ENCODE measurements at regions not wholly inside any gene's neighbourhood (a gene's known extent, or its start where the extent isn't known, plus 50 kb on each side); places are given as distances from the start of the nearest gene placed in this dataset.
A peak's percentile ranks its signal among the peaks of the same experiment; 100 is the strongest.

DNA sequence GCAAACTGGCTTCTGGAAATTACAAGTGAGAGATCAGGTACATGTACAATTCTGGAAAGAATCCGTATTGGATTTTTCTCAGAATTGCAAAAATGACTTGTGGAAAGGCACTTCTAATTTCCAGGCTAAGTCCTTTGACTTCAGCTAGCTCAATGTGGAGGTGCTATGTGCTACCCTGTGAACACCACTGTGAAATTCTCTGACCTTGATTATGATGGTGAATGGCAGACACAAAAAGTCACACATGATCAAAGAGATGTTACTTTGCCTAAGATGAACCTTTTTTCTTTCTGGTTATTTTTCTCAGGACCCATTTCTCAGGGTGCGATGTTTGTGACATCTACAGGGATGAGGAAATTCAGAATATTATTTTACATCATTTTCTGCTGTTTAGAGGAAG lies 856.6 kb upstream of the VRK2 start:
- Histone ChIP-seq H3K4me1 (ENCODE audit: low read depth) (no peaks in the 10 kb centered on the region), H3K36me3 (ENCODE audit: low read depth) (no peaks in the 10 kb centered on the region), H3K4me3 (no peak overlapping the region), H3K9me3 (no peaks in the 10 kb centered on the region)
- DNase-seq (no peak), ATAC-seq (no peak)
- intact Hi-C loops (cut with DNase I, micrococcal nuclease) = no loop called here
- TF ChIP-seq, protein P1, sequence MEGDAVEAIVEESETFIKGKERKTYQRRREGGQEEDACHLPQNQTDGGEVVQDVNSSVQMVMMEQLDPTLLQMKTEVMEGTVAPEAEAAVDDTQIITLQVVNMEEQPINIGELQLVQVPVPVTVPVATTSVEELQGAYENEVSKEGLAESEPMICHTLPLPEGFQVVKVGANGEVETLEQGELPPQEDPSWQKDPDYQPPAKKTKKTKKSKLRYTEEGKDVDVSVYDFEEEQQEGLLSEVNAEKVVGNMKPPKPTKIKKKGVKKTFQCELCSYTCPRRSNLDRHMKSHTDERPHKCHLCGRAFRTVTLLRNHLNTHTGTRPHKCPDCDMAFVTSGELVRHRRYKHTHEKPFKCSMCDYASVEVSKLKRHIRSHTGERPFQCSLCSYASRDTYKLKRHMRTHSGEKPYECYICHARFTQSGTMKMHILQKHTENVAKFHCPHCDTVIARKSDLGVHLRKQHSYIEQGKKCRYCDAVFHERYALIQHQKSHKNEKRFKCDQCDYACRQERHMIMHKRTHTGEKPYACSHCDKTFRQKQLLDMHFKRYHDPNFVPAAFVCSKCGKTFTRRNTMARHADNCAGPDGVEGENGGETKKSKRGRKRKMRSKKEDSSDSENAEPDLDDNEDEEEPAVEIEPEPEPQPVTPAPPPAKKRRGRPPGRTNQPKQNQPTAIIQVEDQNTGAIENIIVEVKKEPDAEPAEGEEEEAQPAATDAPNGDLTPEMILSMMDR (IDR thresholded peaks at IDR 0.05) = no peak

DNA sequence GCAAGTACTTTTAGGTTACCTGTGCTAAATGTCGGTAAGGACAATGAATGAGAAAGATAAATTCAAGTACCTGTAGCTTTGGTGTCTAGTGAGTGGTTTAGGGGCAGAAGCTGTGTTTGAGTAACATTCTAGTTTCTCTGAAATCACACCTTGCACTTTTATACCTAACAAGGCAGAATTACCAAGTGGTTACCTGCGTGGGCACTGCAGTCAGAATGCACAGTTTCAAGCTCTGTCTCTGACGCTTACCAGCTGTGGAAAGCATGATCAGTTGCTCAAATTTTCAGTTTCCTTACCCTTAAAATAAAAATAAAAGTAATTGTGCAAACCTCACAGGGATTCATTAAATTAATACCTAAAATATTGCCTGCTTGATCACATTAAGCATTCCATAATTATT lies 846.9 kb upstream of the VRK2 start:
- TF ChIP-seq, protein P1 (IDR thresholded peaks at IDR 0.05) = no peak
- no peak overlapping the region for H3K4me3 ChIP-seq
- no peaks in the 10 kb centered on the region for H3K36me3 ChIP-seq (ENCODE audit: low read depth)
- ATAC-seq (no peak), DNase-seq (no peak)
- intact Hi-C loops (cut with DNase I, micrococcal nuclease) = no loop called here
- no peaks in the 10 kb centered on the region for H3K4me1 ChIP-seq (ENCODE audit: low read depth)
- no peaks in the 10 kb centered on the region for H3K9me3 ChIP-seq

GRCh38 chr2:57204364-57204763 lies 842.2 kb upstream of the VRK2 start:
- H3K4me3 ChIP-seq = no peak overlapping the region
- intact Hi-C loops (cut with DNase I, micrococcal nuclease) = no loop called here
- TF ChIP-seq, protein P1 (IDR thresholded peaks at IDR 0.05) = no peak
- ATAC-seq = peak; percentile 21
- no peak for DNase-seq
- no peaks in the 10 kb centered on the region for H3K36me3 ChIP-seq (ENCODE audit: low read depth)
- H3K4me1 ChIP-seq (ENCODE audit: low read depth) = no peaks in the 10 kb centered on the region
- no peaks in the 10 kb centered on the region for H3K9me3 ChIP-seq

DNA sequence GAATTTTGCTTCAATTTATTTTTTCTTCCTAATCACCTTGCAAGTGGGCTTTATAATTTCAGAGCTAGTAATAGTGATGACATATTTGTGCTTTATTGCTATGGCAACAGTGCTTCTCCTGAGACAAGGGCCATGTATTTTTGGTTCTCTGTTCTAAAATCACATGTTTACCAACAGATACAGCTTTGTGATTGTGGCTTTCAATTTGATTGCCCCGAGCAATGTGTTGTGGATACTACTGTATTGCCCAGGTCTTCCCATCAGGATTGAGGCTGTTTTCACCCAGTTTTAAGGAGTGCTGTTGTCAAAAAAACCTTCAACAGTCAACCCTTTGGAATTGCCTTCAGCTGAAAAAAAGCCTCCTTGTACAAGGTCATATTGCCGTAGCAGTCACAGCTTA lies 841.4 kb upstream of the VRK2 start:
- Histone ChIP-seq H3K4me1 (ENCODE audit: low read depth) (no peaks in the 10 kb centered on the region), H3K4me3 (no peak overlapping the region), H3K9me3 (no peaks in the 10 kb centered on the region), H3K36me3 (ENCODE audit: low read depth) (no peaks in the 10 kb centered on the region)
- DNase-seq (no peak), ATAC-seq (no peak)
- TF ChIP-seq, protein P1 (IDR thresholded peaks at IDR 0.05) = no peak
- intact Hi-C loops (cut with DNase I, micrococcal nuclease) = no loop called here

DNA sequence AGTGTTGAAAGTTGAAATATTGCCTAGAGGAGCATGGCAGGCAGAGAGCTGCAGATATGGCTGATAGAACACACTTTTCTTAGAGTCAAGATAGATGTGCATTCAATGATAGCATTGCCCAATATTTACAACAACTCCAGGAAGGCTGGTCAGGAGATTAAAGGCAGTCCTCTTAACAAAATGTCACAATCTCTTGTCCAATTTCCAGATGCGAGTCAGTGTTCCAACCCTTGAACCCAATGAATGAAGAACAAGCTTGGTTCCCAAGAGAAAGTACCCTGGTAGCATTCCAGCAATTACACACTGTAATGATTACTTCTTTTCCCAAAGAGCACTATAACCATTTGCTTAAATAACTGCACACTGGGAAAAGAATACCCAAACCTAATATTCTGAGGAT lies 839.4 kb upstream of the VRK2 start:
- no peak for ATAC-seq
- intact Hi-C loops (cut with DNase I, micrococcal nuclease) = no loop called here
- Histone ChIP-seq H3K4me1 (ENCODE audit: low read depth) (no peaks in the 10 kb centered on the region), H3K36me3 (ENCODE audit: low read depth) (no peaks in the 10 kb centered on the region), H3K4me3 (no peak overlapping the region), H3K9me3 (no peaks in the 10 kb centered on the region)
- DNase-seq = no peak
- TF ChIP-seq, protein P1 (IDR thresholded peaks at IDR 0.05) = no peak

- H3K4me3 ChIP-seq = no peak overlapping the region
- ATAC-seq = no peak
- DNase-seq = no peak
- peaks cover 5% of the 10 kb centered on the region for H3K9me3 ChIP-seq
- intact Hi-C loops (cut with DNase I, micrococcal nuclease) = no loop called here
- H3K36me3 ChIP-seq (ENCODE audit: low read depth) = no peaks in the 10 kb centered on the region
- TF ChIP-seq, protein P1 (IDR thresholded peaks at IDR 0.05) = no peak
- no peaks in the 10 kb centered on the region for H3K4me1 ChIP-seq (ENCODE audit: low read depth)
Observed at GRCh38 chr2:57209799-57210198, 836.8 kb upstream of the VRK2 start.
